ENCODE measurements at regions not wholly inside any gene's neighbourhood (a gene's known extent, or its start where the extent isn't known, plus 50 kb on each side); places are given as distances from the start of the nearest gene placed in this dataset.

DNA sequence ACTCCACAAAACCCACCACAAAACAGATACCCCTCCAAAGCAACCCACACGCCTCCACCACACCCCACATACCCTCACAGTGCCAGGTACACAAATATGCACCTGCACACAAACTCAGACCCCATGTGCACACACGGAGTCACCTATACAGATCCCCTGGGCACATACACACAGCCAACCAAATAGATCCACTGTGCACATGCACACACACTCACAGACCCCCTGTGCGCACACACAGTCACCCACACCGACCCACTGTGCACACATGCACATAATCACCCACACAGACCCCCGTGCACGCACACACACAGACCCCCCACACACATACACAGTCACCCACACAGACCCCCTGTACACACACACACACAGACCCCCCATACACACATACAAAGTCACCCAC is 107.8 kb downstream of the HSPH1 start:
- DNase-seq (ENCODE audit: low spot score), result no peak
- TF ChIP-seq, protein P1, sequence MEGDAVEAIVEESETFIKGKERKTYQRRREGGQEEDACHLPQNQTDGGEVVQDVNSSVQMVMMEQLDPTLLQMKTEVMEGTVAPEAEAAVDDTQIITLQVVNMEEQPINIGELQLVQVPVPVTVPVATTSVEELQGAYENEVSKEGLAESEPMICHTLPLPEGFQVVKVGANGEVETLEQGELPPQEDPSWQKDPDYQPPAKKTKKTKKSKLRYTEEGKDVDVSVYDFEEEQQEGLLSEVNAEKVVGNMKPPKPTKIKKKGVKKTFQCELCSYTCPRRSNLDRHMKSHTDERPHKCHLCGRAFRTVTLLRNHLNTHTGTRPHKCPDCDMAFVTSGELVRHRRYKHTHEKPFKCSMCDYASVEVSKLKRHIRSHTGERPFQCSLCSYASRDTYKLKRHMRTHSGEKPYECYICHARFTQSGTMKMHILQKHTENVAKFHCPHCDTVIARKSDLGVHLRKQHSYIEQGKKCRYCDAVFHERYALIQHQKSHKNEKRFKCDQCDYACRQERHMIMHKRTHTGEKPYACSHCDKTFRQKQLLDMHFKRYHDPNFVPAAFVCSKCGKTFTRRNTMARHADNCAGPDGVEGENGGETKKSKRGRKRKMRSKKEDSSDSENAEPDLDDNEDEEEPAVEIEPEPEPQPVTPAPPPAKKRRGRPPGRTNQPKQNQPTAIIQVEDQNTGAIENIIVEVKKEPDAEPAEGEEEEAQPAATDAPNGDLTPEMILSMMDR (IDR thresholded peaks at IDR 0.05), result no peak
- Mint-ChIP-seq H3K4me1 (ENCODE audit: low read depth) (peaks cover 3% of the 10 kb centered on the region), H3K27ac (ENCODE audit: unreplicated experiment) (no peak overlapping the region), H3K4me3 (ENCODE audit: unreplicated experiment) (no peak overlapping the region), H3K27me3 (ENCODE audit: low read depth) (no peaks in the 10 kb centered on the region), H3K9me3 (ENCODE audit: low read depth) (no peaks in the 10 kb centered on the region), H3K36me3 (ENCODE audit: low read depth) (no peaks in the 10 kb centered on the region)

GRCh38 chr13:31053091-31053490 is 108.6 kb downstream of the HSPH1 start:
- peaks cover 3% of the 10 kb centered on the region for H3K4me1 Mint-ChIP-seq (ENCODE audit: low read depth)
- no peaks in the 10 kb centered on the region for H3K36me3 Mint-ChIP-seq (ENCODE audit: low read depth)
- H3K9me3 Mint-ChIP-seq (ENCODE audit: low read depth), result no peaks in the 10 kb centered on the region
- TF ChIP-seq, protein P1 (IDR thresholded peaks at IDR 0.05), result no peak
- DNase-seq (ENCODE audit: low spot score), result no peak
- no peak overlapping the region for H3K4me3 Mint-ChIP-seq (ENCODE audit: unreplicated experiment)
- no peaks in the 10 kb centered on the region for H3K27me3 Mint-ChIP-seq (ENCODE audit: low read depth)
- H3K27ac Mint-ChIP-seq (ENCODE audit: unreplicated experiment), result no peak overlapping the region

- Mint-ChIP-seq H3K4me3 (ENCODE audit: unreplicated experiment) (no peak overlapping the region), H3K4me1 (ENCODE audit: low read depth) (peaks cover 3% of the 10 kb centered on the region), H3K27ac (ENCODE audit: unreplicated experiment) (no peak overlapping the region), H3K36me3 (ENCODE audit: low read depth) (no peaks in the 10 kb centered on the region), H3K9me3 (ENCODE audit: low read depth) (no peaks in the 10 kb centered on the region), H3K27me3 (ENCODE audit: low read depth) (no peaks in the 10 kb centered on the region)
- TF ChIP-seq, protein P1 (IDR thresholded peaks at IDR 0.05), result no peak
- no peak for DNase-seq (ENCODE audit: low spot score)
Measured at GRCh38 chr13:31052478-31052877, 109.2 kb downstream of the HSPH1 start.

DNA sequence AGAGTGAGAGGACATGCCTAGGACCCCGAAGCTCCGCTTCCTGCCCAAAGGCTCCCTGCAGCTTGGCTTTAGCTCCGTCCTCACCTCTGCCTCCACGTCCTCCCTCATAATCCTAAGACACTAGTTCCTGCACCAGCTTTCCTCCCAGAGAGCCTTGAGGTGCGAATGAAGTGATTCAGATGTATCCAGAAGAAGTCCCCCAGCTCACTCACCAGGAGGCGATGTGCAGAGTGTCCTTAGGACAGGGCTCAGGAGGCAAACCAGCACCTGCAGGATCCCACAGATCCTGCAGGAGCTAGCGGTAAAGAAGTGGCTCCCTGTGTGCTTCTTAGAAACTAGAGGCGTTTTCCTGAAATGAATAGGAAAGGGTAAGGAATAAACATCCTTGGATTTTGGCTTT is 109.7 kb downstream of the HSPH1 start:
- Mint-ChIP-seq H3K27ac (ENCODE audit: unreplicated experiment) (no peak overlapping the region), H3K4me1 (ENCODE audit: low read depth) (peaks cover 3% of the 10 kb centered on the region), H3K27me3 (ENCODE audit: low read depth) (no peaks in the 10 kb centered on the region), H3K4me3 (ENCODE audit: unreplicated experiment) (no peak overlapping the region), H3K9me3 (ENCODE audit: low read depth) (no peaks in the 10 kb centered on the region), H3K36me3 (ENCODE audit: low read depth) (no peaks in the 10 kb centered on the region)
- no peak for DNase-seq (ENCODE audit: low spot score)
- TF ChIP-seq, protein P1 (IDR thresholded peaks at IDR 0.05), result peak; percentile 13

DNA sequence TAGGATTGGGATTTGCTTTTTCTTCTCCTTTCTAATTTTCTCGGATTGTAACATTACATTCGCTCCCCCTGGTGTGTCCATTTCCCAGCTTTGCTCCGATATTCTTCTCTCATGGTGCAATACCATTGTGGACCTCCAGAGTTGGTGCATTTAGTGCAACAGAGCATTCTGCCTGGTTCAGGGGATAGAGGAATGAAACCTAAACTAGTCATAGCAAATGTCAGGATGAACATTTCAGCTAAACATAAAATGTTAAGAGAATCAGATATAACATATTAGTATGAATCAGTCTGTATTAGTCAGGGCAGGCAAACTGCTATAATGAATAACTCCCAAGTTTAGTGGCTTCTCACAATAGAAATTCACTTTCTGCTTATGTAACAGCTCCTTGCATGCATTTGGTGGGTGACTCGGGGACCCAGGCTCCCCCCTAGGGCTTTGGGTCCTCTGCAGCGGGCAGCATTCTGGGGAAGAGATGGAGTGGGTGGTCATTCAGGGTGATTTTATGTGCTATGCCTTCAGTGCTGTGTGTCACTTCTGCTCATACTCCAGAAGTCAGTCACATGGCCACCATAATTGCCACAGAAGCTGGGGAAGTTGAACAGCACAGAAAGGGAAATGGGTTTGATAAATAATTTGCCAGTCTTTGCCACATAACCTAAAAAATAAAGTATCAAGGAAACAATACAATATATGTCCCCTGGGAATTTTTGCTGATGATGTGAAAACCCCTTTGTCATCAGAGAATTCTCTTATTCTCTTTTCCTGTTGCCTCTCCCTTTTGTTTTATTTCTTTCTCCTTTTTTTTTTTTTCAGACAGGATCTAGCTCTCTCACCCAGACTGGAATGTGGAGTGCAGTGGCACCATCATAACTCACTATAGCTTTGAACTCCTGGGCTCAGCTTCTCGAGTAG is 111.0 kb downstream of the HSPH1 start:
- H3K4me3 Mint-ChIP-seq (ENCODE audit: unreplicated experiment), result no peak overlapping the region
- no peak for DNase-seq (ENCODE audit: low spot score)
- no peaks in the 10 kb centered on the region for H3K9me3 Mint-ChIP-seq (ENCODE audit: low read depth)
- peaks cover 2% of the 10 kb centered on the region for H3K4me1 Mint-ChIP-seq (ENCODE audit: low read depth)
- no peaks in the 10 kb centered on the region for H3K27me3 Mint-ChIP-seq (ENCODE audit: low read depth)
- no peaks in the 10 kb centered on the region for H3K36me3 Mint-ChIP-seq (ENCODE audit: low read depth)
- no peak overlapping the region for H3K27ac Mint-ChIP-seq (ENCODE audit: unreplicated experiment)
- TF ChIP-seq, protein P1 (IDR thresholded peaks at IDR 0.05), result peak; percentile 51
